ENCODE measurements at regions not wholly inside any gene's neighbourhood (a gene's known extent, or its start where the extent isn't known, plus 50 kb on each side); places are given as distances from the start of the nearest gene placed in this dataset.

DNA sequence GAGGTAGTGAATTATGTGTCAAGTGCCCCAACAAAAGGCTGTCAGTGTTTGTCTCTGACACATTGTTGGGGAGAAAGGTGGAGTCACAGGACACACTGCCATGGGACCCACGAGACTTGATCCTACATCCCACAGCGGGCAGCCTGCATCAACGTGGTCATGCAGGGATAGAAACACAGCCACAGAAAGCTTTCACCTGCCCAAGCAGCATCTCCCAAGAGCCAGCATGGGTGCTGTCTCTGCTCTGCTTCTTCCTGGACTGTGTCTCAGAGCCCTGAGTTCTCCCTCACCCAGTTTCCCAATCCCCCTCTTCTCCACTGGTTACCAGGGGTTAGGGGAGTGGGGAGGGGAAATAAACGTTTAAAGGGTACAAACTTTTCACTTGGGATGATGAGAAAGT is 97.2 kb downstream of the VPREB1 start:
- Histone ChIP-seq H3K27ac (no peak overlapping the region), H3K27me3 (ENCODE audit: insufficient read depth, low read depth, severe bottlenecking) (peaks cover 28% of the 10 kb centered on the region), H3K4me3 (ENCODE audit: low read depth, low read length) (no peak overlapping the region), H3K36me3 (no peaks in the 10 kb centered on the region), H3K9me3 (ENCODE audit: severe bottlenecking) (no peaks in the 10 kb centered on the region)
- DNase-seq, result no peak
- TF ChIP-seq, protein P1, sequence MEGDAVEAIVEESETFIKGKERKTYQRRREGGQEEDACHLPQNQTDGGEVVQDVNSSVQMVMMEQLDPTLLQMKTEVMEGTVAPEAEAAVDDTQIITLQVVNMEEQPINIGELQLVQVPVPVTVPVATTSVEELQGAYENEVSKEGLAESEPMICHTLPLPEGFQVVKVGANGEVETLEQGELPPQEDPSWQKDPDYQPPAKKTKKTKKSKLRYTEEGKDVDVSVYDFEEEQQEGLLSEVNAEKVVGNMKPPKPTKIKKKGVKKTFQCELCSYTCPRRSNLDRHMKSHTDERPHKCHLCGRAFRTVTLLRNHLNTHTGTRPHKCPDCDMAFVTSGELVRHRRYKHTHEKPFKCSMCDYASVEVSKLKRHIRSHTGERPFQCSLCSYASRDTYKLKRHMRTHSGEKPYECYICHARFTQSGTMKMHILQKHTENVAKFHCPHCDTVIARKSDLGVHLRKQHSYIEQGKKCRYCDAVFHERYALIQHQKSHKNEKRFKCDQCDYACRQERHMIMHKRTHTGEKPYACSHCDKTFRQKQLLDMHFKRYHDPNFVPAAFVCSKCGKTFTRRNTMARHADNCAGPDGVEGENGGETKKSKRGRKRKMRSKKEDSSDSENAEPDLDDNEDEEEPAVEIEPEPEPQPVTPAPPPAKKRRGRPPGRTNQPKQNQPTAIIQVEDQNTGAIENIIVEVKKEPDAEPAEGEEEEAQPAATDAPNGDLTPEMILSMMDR (IDR thresholded peaks at IDR 0.05; ENCODE audit: low read depth, low read length), result no peak

DNA sequence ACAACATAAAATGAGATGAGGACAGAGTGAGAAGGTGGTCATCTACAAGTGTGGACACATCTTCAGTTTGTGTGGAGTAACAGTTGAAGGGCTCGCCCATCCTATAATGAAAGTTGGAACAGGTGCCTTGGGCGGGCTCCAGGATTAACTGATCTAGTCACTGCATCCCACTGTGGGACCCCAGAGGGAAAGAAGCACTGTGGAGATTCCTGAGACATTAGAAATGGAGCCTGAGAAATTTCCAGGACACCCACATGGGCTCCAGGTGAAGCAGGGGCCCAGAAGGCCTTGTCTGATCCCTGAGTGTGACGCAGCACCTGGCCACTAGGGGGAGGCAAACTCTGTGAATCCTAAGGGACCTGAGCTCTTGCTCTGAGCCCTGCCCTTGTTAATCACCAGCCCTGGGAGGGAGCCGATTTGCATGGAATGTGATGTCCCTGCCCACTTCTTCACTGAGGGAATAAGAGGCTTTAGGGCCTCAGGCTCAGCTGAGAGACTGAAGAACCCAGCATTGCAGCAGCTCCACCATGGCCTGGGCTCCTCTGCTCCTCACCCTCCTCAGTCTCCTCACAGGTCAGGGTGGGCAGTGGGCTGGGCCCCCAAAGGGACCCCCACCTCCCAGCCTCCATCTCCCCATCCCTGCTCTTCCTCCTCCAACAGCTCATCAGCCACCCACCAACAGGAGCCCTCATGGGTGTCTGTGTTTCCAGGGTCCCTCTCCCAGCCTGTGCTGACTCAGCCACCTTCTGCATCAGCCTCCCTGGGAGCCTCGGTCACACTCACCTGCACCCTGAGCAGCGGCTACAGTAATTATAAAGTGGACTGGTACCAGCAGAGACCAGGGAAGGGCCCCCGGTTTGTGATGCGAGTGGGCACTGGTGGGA is 98.4 kb downstream of the VPREB1 start:
- H3K36me3 ChIP-seq, result no peaks in the 10 kb centered on the region
- peak; percentile 87 for DNase-seq
- no peak overlapping the region for H3K27ac ChIP-seq
- H3K27me3 ChIP-seq (ENCODE audit: insufficient read depth, low read depth, severe bottlenecking), result peaks cover 25% of the 10 kb centered on the region
- no peak overlapping the region for H3K4me3 ChIP-seq (ENCODE audit: low read depth, low read length)
- TF ChIP-seq, protein P1 (IDR thresholded peaks at IDR 0.05; ENCODE audit: low read depth, low read length), result peak; percentile 95
- no peaks in the 10 kb centered on the region for H3K9me3 ChIP-seq (ENCODE audit: severe bottlenecking)

DNA sequence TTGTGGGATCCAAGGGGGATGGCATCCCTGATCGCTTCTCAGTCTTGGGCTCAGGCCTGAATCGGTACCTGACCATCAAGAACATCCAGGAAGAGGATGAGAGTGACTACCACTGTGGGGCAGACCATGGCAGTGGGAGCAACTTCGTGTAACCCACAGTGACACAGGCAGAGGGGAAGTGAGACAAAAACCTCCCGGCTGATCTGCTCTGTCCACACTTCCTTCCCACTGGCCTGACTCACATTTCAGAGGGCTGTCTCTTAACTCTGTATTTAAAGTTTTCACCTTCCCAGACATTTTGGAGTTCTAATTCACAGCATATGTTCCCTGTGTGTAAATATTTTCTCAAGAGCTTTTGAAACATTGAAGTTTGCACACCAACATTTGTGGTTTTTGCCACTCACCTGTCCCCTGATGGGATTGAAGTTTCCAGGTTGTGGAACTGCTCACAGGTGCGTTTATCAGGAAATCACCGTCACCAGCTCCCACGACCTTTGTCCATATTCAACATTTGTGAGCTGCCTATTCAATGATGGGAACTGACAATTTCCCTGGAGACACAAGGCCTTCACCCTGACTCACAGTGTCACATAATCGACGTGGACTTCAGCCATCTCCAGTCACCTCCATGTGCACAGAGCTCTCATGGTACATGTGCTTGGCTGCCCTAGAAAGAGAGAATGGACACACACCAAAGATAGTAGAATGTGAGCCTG is 99.2 kb downstream of the VPREB1 start:
- Histone ChIP-seq H3K9me3 (ENCODE audit: severe bottlenecking) (no peaks in the 10 kb centered on the region), H3K27ac (no peak overlapping the region), H3K27me3 (ENCODE audit: insufficient read depth, low read depth, severe bottlenecking) (peaks cover 17% of the 10 kb centered on the region), H3K4me3 (ENCODE audit: low read depth, low read length) (no peak overlapping the region), H3K36me3 (no peaks in the 10 kb centered on the region)
- no peak for DNase-seq
- TF ChIP-seq, protein P1 (IDR thresholded peaks at IDR 0.05; ENCODE audit: low read depth, low read length), result no peak

DNA sequence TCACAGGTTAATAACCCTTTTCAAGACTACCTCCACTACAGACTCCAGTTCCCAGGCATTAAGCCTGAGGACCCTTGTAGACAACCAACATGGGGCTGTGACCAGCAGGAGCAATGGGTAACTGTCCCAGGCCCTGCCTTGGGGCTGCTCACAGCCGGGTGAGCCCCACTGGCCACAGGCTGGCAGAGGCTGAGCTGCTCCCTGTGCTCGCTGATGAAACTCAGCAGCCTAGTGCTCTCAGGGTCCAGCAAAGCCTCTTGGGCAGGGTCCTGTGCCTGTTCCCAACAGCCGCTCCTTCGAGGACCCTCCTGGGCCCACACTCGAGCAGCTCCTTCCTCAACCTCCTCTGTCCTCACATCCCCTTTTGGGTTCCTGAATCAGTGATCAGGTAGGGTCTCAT is 99.8 kb downstream of the VPREB1 start:
- H3K27me3 ChIP-seq (ENCODE audit: insufficient read depth, low read depth, severe bottlenecking), result peaks cover 10% of the 10 kb centered on the region
- H3K4me3 ChIP-seq (ENCODE audit: low read depth, low read length), result no peak overlapping the region
- TF ChIP-seq, protein P1 (IDR thresholded peaks at IDR 0.05; ENCODE audit: low read depth, low read length), result no peak
- H3K27ac ChIP-seq, result no peak overlapping the region
- H3K36me3 ChIP-seq, result no peaks in the 10 kb centered on the region
- DNase-seq, result no peak
- H3K9me3 ChIP-seq (ENCODE audit: severe bottlenecking), result no peaks in the 10 kb centered on the region

DNA sequence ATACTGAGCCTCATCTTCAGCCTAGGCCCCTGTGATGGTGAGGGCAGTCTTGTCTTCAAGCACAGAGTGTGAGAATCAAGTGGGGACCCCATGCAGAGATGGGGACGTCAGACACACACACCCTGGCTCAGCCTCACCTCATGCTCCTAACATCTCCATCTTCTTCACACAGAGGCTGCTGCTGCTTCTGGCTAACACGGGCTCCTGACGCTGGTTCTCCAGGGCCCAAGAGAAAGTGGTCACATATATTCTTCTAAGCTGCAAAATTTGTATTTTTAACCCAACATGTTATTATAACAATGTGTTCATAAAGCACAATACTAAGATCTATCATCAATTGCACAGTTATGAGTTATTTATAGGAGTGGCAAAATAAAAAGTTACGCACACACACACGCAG is 101.2 kb downstream of the VPREB1 start:
- TF ChIP-seq, protein P1 (IDR thresholded peaks at IDR 0.05; ENCODE audit: low read depth, low read length), result no peak
- Histone ChIP-seq H3K27ac (no peak overlapping the region), H3K4me3 (ENCODE audit: low read depth, low read length) (no peak overlapping the region), H3K9me3 (ENCODE audit: severe bottlenecking) (no peaks in the 10 kb centered on the region), H3K36me3 (no peaks in the 10 kb centered on the region), H3K27me3 (ENCODE audit: insufficient read depth, low read depth, severe bottlenecking) (no peaks in the 10 kb centered on the region)
- no peak for DNase-seq

Measured in WERI-Rb-1 (cell line).